Ovary (tissue), 7 donors: ENCODE measurements at regions not wholly inside any gene's neighbourhood (a gene's known extent, or its start where the extent isn't known, plus 50 kb on each side); places are given as distances from the start of the nearest gene placed in this dataset.

Experiments used
- DNase-seq, 5 donors: peaks; one replicate each; pipeline ENCODE4 v3.0.0-alpha.2; 2019 to 2020
- H3K27ac ChIP-seq, 2 donors: fragments of 200-600 bp; one replicate each; pipeline versions ENCODE4 v1.5.1 to v1.8.0; 2019 to 2022
- H3K27me3 ChIP-seq: fragments of 200-600 bp; one replicate; pipeline ENCODE4 v1.8.0; 2022
- H3K36me3 ChIP-seq: fragments of 200-600 bp; sonication (generic); one replicate; pipeline ENCODE4 v1.5.1; 2019
- H3K4me1 ChIP-seq: one replicate; pipeline ENCODE4 v1.8.1; 2013; ENCODE audit warnings: mild to moderate bottlenecking, moderate library complexity; ENCODE audit not compliant: insufficient read depth
- H3K4me3 ChIP-seq: fragments of 200-600 bp; sonication (generic); one replicate; pipeline ENCODE4 v1.5.1; 2017
- H3K9me3 ChIP-seq, 2 donors: fragments of 200-600 bp in 1 of 2; sonication (generic) in 1 of 2; one replicate each; pipeline versions ENCODE4 v1.5.1 to v1.8.1; 2013 to 2019; ENCODE audit warnings: mild to moderate bottlenecking in 1 of 2, moderate library complexity in 1 of 2
- CTCF ChIP-seq, 3 donors: fragments of 450-650 bp in 2 of 3; fragments of 200-600 bp in 1 of 3; IDR thresholded peaks; one replicate each; pipeline versions ENCODE4 v1.5.1 to v1.8.0; 2016 to 2022; ENCODE audit warnings: antibody characterized with exemption in 3 of 3, mild to moderate bottlenecking in 1 of 3
- EP300 ChIP-seq: sonication (generic); formaldehyde crosslinking; IDR thresholded peaks from one replicate; pipeline ENCODE4 v1.6.1; 2017; ENCODE audit warnings: antibody characterized with exemption
- POLR2A ChIP-seq: fragments of 450-650 bp; IDR thresholded peaks from one replicate; pipeline ENCODE4 v1.6.1; 2017; ENCODE audit warnings: antibody characterized with exemption, mild to moderate bottlenecking, moderate library complexity
- WGBS, 3 donors: extraction: QIAGEN DNeasy Blood & Tissue Kit in 1 of 3; methylation state at CpG; one replicate each; pipeline versions ENCODE4 v1.1.5 to v1.1.7; 2013 to 2017; 5-methylcytosine and 5-hydroxymethylcytosine counted together
- intact Hi-C, 4 donors: fragments of 100-400 bp; cut with DNase I; formaldehyde crosslinking; loops; one replicate each; pipeline versions ENCODE4 v1.11.0 to v1.15.1; 2022 to 2023
- donor health status: DM: no; HTN: no; CAD: no; lungs with moderate emphysema.
- donor health status: DM: no; HTN: no; CAD: no.
- donor health status: Bipolar disorder and iron deficiency.
- donor health status: DM: no; HTN: no; CAD: no.
- donor health status: DM: yes; HTN: yes; CAD: no.

- Histone ChIP-seq H3K36me3 (no peaks in the 10 kb centered on the region), H3K9me3 (no peaks in the 10 kb centered on the region), H3K4me1 (no peaks in the 10 kb centered on the region), H3K4me3 (no peak overlapping the region), H3K27ac (no peak overlapping the region), H3K27me3 (no peaks in the 10 kb centered on the region)
- intact Hi-C loops, result no loop called here
- no peak for DNase-seq
- WGBS, 3 donors, result 90 to 94% (median 90%) methylated on average over 3 of the region's 3 CpGs
- no peak for TF ChIP-seq POLR2A
- TF ChIP-seq CTCF (IDR thresholded peaks at IDR 0.05), result no peak
- no peak for TF ChIP-seq EP300
These were observed 96.7 kb upstream of the MEF2C start for GRCh38 chr5:88979726-88980125.

- no peak for DNase-seq
- Histone ChIP-seq H3K4me3 (no peak overlapping the region), H3K36me3 (no peaks in the 10 kb centered on the region), H3K27me3 (no peaks in the 10 kb centered on the region), H3K4me1 (no peaks in the 10 kb centered on the region), H3K27ac (no peak overlapping the region), H3K9me3 (no peaks in the 10 kb centered on the region)
- intact Hi-C loops, result no loop called here
- TF ChIP-seq CTCF (IDR thresholded peaks at IDR 0.05) (no peak), EP300 (no peak), POLR2A (no peak)
- WGBS, 3 donors, result 92 to 95% (median 93%) methylated on average over 3 of the region's 3 CpGs
These were observed 96.3 kb upstream of the MEF2C start for GRCh38 chr5:88979244-88979643.

GRCh38 chr5:88976914-88977313 is 93.9 kb upstream of the MEF2C start:
- TF ChIP-seq EP300 (no peak), CTCF (IDR thresholded peaks at IDR 0.05) (no peak), POLR2A (no peak)
- H3K27ac ChIP-seq, result no peak overlapping the region
- H3K27me3 ChIP-seq, result no peaks in the 10 kb centered on the region
- no peak overlapping the region for H3K4me3 ChIP-seq
- DNase-seq, result no peak
- H3K4me1 ChIP-seq, result no peaks in the 10 kb centered on the region
- no peaks in the 10 kb centered on the region for H3K36me3 ChIP-seq
- intact Hi-C loops, result no loop called here
- no peaks in the 10 kb centered on the region for H3K9me3 ChIP-seq

- 78 to 85% (median 84%) methylated on average over 3 of the region's 3 CpGs for WGBS, 3 donors
- no peak for DNase-seq
- Histone ChIP-seq H3K36me3 (no peaks in the 10 kb centered on the region), H3K27ac (no peak overlapping the region), H3K27me3 (no peaks in the 10 kb centered on the region), H3K9me3 (no peaks in the 10 kb centered on the region), H3K4me3 (no peak overlapping the region), H3K4me1 (no peaks in the 10 kb centered on the region)
- intact Hi-C loops, result no loop called here
- TF ChIP-seq EP300, result no peak
- TF ChIP-seq CTCF (IDR thresholded peaks at IDR 0.05), result no peak
- TF ChIP-seq POLR2A, result no peak
These were observed 84.9 kb upstream of the MEF2C start for GRCh38 chr5:88967633-88968585.
